ENCODE measurements at regions not wholly inside any gene's neighbourhood (a gene's known extent, or its start where the extent isn't known, plus 50 kb on each side); places are given as distances from the start of the nearest gene placed in this dataset.

DNA sequence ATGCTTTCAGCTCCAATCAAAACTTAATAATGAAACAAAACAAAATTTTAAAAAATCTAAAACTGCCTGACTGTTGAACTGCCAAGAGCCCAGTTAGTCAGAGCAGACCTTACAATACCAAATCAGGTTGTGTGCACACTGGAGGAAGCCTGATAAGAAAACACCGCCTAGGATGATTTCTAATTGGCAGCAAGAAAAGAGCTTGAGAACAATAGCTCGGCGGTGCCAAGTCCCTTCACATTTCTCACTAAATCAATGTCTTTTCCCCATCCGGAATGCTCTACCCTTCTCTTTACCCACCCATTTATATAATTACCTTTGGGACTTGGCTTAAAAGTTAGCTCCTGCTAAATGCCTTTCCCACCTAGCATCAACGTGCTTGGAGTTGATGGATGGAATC, 256.7 kb downstream of the C12orf75 start:
- DNase-seq (ENCODE audit: low read depth, low spot score): no peak
- no peak overlapping the region for H3K27ac ChIP-seq (ENCODE audit: low read depth, low read length)
- H3K9me3 ChIP-seq (ENCODE audit: control insufficient read depth in 1 of 2, insufficient read depth in 1 of 2, low read depth in 1 of 2, low read length in 2 of 2): no peaks in the 10 kb centered on the region
- intact Hi-C loops (cut with micrococcal nuclease): no loop called here
- H3K4me2 ChIP-seq (ENCODE audit: low read length): no peak overlapping the region
- no peaks in the 10 kb centered on the region for H3K36me3 ChIP-seq (ENCODE audit: control insufficient read depth in 1 of 2, insufficient read depth in 2 of 2, low read length in 2 of 2)
- ChIA-PET RAD21 (ENCODE audit: low non-redundant PET in 1 of 2, low total read pairs in 2 of 2, uncharacterized antibody in 2 of 2, unreplicated experiment in 2 of 2) (no interaction called here), CTCF (no interaction called here), POLR2A (no interaction called here)
- no peaks in the 10 kb centered on the region for H3K9me2 ChIP-seq (ENCODE audit: insufficient read depth)
- no peak for ATAC-seq
- no peaks in the 10 kb centered on the region for H3K79me2 ChIP-seq (ENCODE audit: insufficient read depth, low read length)
- no peaks in the 10 kb centered on the region for H3K27me3 ChIP-seq (ENCODE audit: insufficient read depth, low read length)
- no peak overlapping the region for H3K9ac ChIP-seq (ENCODE audit: low read length)
- H2AFZ ChIP-seq (ENCODE audit: low read depth, low read length, poor library complexity, severe bottlenecking): no peak overlapping the region
- no peaks in the 10 kb centered on the region for H4K20me1 ChIP-seq (ENCODE audit: insufficient read depth)
- no peak for TF ChIP-seq SRF (IDR thresholded peaks at IDR 0.05; ENCODE audit: low read depth)
- TF ChIP-seq, protein P1, sequence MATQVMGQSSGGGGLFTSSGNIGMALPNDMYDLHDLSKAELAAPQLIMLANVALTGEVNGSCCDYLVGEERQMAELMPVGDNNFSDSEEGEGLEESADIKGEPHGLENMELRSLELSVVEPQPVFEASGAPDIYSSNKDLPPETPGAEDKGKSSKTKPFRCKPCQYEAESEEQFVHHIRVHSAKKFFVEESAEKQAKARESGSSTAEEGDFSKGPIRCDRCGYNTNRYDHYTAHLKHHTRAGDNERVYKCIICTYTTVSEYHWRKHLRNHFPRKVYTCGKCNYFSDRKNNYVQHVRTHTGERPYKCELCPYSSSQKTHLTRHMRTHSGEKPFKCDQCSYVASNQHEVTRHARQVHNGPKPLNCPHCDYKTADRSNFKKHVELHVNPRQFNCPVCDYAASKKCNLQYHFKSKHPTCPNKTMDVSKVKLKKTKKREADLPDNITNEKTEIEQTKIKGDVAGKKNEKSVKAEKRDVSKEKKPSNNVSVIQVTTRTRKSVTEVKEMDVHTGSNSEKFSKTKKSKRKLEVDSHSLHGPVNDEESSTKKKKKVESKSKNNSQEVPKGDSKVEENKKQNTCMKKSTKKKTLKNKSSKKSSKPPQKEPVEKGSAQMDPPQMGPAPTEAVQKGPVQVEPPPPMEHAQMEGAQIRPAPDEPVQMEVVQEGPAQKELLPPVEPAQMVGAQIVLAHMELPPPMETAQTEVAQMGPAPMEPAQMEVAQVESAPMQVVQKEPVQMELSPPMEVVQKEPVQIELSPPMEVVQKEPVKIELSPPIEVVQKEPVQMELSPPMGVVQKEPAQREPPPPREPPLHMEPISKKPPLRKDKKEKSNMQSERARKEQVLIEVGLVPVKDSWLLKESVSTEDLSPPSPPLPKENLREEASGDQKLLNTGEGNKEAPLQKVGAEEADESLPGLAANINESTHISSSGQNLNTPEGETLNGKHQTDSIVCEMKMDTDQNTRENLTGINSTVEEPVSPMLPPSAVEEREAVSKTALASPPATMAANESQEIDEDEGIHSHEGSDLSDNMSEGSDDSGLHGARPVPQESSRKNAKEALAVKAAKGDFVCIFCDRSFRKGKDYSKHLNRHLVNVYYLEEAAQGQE (IDR thresholded peaks at IDR 0.05; ENCODE audit: low read depth): no peak
- TF ChIP-seq POLR2AphosphoS5 (IDR thresholded peaks at IDR 0.05; ENCODE audit: low read depth, low read length): no peak
- no peak for TF ChIP-seq EZH2phosphoT487 (IDR thresholded peaks at IDR 0.05; ENCODE audit: borderline replicate concordance)
- no peak for TF ChIP-seq ZFX (IDR thresholded peaks at IDR 0.05)
- TF ChIP-seq YY1 (IDR thresholded peaks at IDR 0.05; ENCODE audit: extremely low read depth, insufficient replicate concordance, low read depth, low read length): no peak
- no peak for TF ChIP-seq POLR2A (IDR thresholded peaks at IDR 0.05; ENCODE audit: borderline replicate concordance, extremely low read depth, insufficient read depth, insufficient read length)
- TF ChIP-seq EGR1 (IDR thresholded peaks at IDR 0.05; ENCODE audit: low read depth): no peak
- no peak for TF ChIP-seq EZH2 (IDR thresholded peaks at IDR 0.05)
- TF ChIP-seq RAD21 (IDR thresholded peaks at IDR 0.05; ENCODE audit: low read depth): no peak
- no peak for TF ChIP-seq CEBPB (IDR thresholded peaks at IDR 0.05; ENCODE audit: low read depth)
- TF ChIP-seq TCF7L2 (IDR thresholded peaks at IDR 0.05; ENCODE audit: borderline replicate concordance, extremely low read depth, insufficient read depth, insufficient read length): no peak
- no peak for TF ChIP-seq ELF1 (IDR thresholded peaks at IDR 0.05; ENCODE audit: borderline replicate concordance, low read depth)
- TF ChIP-seq SIN3A (IDR thresholded peaks at IDR 0.05; ENCODE audit: low read depth): no peak
- TF ChIP-seq, protein P2, sequence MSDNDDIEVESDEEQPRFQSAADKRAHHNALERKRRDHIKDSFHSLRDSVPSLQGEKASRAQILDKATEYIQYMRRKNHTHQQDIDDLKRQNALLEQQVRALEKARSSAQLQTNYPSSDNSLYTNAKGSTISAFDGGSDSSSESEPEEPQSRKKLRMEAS (IDR thresholded peaks at IDR 0.05): no peak
- TF ChIP-seq JUND (IDR thresholded peaks at IDR 0.05): no peak
- TF ChIP-seq SP1 (IDR thresholded peaks at IDR 0.05; ENCODE audit: low read depth): no peak
- TF ChIP-seq, protein P3, sequence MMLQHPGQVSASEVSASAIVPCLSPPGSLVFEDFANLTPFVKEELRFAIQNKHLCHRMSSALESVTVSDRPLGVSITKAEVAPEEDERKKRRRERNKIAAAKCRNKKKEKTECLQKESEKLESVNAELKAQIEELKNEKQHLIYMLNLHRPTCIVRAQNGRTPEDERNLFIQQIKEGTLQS (IDR thresholded peaks at IDR 0.05): no peak
- TF ChIP-seq, protein P4, sequence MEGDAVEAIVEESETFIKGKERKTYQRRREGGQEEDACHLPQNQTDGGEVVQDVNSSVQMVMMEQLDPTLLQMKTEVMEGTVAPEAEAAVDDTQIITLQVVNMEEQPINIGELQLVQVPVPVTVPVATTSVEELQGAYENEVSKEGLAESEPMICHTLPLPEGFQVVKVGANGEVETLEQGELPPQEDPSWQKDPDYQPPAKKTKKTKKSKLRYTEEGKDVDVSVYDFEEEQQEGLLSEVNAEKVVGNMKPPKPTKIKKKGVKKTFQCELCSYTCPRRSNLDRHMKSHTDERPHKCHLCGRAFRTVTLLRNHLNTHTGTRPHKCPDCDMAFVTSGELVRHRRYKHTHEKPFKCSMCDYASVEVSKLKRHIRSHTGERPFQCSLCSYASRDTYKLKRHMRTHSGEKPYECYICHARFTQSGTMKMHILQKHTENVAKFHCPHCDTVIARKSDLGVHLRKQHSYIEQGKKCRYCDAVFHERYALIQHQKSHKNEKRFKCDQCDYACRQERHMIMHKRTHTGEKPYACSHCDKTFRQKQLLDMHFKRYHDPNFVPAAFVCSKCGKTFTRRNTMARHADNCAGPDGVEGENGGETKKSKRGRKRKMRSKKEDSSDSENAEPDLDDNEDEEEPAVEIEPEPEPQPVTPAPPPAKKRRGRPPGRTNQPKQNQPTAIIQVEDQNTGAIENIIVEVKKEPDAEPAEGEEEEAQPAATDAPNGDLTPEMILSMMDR (IDR thresholded peaks at IDR 0.05 in 2 of 3, conservative IDR thresholded peaks at IDR 0.05 in 1 of 3; ENCODE audit: borderline replicate concordance in 1 of 3, insufficient read depth in 1 of 3, low read depth in 2 of 3, low read length in 2 of 3): no peak
- H3K4me3 ChIP-seq (replicated peaks in 1 of 2; ENCODE audit: low read depth in 1 of 2, low read length in 2 of 2): no peak overlapping the region
- no TSS peak for BruUV-seq (replicated peaks)
- no peaks in the 10 kb centered on the region for H3K4me1 ChIP-seq (ENCODE audit: control insufficient read depth in 1 of 2, insufficient read depth in 2 of 2, low read length in 2 of 2)
